Kasumi-1 (cell line): ENCODE measurements at regions not wholly inside any gene's neighbourhood (a gene's known extent, or its start where the extent isn't known, plus 50 kb on each side); places are given as distances from the start of the nearest gene placed in this dataset.
"Not testable (repeated sequence)": the region's sequence is repeated elsewhere in the genome, so short reads cannot be mapped to it uniquely, and the experiment has no call there.

Experiments
- DNase-seq, 2 experiments: peaks; one replicate each; lab custom pipeline; 2025; lab: John Stamatoyannopoulos, UW

DNA sequence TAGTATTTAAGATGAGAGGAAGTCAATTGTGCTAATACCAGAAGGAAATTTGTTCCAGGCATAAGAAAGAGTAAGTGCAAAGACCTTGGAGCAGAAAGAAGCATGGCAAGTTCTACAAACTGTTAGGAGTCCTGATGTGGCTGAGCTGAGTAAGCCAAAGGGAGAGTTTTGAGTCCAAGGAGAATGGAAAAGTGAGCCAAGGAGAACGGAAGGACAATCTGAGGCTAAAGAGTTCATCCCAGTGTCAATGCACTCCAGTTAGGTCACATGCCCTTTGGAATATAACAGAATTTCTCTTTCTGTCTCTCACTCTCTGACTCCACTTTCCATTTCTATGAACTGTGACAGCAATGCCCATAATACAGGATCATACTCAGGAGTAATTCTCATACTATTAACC, 224.7 kb downstream of the CAAP1 start:
- no peak for DNase-seq

DNA sequence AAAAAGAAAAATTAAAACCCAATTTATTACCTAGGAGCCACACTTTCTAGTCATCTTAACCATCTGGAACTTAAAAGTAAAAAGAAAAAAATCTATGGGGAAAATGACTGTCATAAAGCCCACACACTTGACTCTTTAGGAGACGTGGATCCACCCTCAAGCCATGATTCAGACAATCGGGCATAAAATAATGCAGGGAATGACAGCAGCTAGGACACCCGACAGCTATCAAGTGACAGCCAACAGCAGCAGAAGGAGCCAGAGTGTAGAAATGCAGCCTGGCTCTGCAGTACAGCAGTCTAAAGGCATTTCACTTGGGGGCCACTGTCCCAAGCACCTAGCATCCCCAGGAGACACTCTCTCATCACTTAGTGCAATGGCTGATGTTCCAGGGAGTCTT, 226.9 kb downstream of the CAAP1 start:
- DNase-seq: no peak

DNA sequence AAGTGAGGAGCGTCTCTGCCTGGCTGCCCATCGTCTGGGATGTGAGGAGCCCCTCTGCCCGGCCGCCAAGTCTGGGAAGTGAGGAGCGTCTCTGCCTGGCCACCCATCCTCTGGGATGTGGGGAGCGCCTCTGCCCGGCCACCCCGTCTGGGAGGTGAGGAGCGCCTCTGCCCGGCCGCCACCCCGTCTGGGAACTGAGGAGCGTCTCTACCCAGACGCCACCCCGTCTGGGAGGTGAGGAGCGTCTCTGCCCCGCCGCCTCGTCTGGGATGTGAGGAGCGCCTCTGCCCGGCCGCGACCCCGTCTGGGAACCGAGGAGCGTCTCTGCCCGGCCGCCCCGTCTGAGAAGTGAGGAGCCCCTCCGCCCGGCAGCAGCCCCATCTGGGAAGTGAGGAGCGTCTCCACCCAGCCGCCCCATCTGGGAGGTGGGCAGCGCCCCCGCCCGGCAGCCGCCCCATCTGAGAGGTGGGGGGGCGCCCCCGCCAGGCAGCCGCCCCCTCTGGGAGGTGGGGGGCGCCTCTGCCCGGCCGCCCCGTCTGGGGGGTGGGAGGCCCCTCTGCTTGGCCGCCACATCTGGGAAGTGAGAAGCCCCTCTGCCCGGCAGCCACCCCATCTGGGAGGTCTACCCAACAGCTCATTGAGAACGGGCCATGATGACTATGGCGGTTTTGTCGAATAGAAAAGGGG, 228.4 kb downstream of the CAAP1 start:
- DNase-seq: not testable (repeated sequence)

DNA sequence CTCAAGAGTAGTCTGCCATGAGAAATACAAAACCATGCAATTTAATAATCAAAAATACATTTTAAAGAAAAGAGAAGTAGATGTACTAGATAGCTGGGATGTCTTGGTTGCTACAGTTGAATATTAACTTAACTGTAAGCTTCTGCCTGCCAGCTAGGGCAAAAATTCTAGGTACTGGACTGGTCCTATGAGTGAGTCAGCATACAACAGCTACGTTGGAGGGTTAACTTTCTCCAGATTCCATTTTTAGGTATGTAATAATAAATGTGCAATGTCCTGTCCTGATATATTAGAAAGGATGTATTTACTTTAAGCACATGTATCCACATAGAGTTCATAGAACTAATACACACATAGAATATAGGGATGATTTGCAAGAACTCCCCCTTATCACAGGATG, 230.1 kb downstream of the CAAP1 start:
- no peak for DNase-seq

DNA sequence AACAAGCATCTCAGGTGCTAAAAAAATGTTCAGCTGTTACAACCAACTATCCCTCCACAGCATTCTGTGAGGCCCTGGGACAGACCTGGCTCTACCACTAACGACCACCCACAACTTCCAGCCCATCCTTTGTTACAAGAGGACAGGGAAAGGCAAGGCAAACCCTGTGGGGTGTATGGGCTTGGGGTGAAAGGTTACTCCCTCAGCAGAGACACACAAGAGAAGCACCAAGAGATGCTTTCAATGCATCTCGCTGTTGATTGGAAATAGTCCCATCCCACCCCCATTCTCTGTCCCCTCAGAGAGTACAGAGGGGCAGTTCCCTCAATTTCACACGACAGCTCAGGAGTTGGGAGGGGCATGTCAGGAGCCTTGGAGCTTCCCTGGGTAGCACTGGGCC, 234.1 kb downstream of the CAAP1 start:
- DNase-seq: no peak

DNA sequence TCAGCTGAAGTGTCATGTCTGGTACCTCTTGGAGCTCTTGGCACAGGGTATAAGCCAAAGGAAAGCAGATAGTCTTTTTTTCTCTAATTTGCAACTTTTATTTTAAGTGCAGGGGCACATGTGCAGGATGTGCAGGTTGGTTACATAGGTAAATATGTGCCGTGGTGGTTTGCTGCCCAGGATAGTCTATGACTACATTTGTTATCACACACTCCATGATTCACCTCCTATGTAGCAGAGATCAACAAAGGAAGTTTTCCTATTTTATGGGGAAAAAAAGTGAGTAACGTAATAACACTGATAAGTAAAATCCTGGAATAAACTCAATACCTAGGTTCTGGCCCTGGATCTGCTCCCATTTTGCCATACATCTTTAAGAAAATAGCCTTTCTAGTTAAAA, 234.6 kb downstream of the CAAP1 start:
- DNase-seq: no peak

DNA sequence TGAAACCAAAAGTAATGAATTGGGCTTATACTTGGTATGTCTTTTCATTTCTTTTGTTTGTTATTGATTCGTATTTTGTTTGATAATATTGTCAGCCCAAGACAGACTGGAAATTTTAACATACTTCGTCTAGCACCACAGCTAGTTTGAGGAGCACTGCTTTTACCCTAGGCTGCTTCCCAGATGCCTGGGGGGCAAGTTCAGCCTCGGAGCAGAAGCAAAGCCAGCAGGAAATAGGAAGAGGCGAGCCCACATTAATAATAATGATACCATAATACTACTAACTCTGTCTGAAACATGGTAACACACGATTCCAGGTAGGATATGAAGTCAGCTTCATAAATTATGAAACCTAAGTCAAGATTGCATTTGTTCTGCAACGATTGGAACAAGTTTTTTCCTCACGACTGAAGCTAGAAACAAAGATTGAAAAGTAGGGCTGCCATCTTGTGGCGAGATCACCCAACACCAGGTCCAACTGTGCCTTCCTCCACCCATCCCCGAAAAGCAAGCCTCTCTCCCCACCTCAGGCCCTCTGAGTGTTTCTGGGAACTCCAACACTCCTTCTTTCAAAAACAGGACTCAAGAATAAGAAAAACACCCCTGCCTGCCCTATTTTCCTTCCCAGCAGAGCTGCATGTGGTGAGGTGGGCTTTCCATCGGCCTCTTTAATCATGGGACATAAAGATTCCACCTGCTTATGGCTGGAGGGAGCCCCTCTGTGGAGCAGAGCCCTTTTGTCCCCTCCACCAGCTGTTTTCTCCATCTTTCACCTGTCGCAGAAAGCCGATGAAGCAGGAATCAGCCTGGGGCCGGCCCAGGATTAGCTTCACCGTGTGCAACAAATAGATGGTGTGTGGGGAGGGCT, 236.4 kb downstream of the CAAP1 start:
- peak; percentile 1 to 5 for DNase-seq

DNA sequence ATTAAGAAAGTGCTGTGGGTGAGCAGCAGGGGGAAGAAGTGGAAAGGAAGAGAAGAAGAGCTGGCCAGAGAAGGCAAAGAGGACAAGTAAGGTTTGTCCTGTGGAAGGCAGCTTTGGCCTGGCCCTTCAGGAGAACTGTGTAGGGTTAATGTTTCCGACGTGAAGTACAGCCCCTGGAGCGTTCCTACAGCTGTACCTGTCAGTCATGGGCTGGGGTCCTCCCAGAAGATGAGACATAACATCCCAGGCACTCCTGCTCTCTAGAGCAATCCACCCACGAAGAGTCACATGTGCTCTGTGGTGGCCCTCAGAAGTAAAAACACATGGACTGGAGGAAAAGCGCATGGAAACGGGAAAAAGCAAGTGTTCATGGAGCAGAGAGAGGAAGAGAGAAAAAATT, 237.4 kb downstream of the CAAP1 start:
- no peak for DNase-seq

DNA sequence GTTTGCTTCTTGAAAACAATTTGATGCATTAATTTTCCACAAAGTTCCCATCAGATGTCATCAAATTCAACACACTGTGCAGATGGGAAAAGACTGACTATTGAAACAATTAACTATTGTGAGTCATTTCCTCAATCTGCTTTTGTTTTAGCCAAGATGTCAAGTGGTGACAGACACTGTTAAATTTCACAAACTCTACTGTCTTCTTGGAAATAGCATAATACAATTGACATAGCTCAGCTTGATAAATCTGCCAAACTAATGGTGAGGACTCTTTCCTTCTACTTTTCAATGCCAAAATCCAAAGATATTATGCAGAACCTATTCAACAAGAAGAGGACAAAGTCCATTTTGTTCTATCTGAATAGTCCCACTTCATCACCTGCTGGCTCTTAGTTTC, 242.3 kb downstream of the CAAP1 start:
- DNase-seq: no peak

DNA sequence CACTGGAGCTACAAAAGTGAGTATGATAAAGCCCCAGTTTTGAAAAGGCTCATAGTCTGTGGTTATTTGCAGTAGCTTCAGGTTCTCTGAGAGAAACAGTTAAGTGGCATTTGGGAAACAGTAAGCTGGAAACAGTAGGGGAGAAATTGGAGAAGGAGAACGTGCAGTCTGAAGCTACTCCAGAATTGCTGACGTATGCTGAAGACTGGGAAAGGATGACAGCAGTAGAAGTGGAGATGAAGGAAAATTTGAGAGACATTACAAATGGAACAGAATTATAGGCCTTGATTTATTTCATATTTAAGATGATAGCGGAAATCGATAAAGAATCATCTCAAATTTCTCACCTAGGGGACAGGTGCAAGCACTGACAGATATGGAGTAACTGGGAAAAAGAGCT, 248.8 kb downstream of the CAAP1 start:
- DNase-seq: no peak

DNA sequence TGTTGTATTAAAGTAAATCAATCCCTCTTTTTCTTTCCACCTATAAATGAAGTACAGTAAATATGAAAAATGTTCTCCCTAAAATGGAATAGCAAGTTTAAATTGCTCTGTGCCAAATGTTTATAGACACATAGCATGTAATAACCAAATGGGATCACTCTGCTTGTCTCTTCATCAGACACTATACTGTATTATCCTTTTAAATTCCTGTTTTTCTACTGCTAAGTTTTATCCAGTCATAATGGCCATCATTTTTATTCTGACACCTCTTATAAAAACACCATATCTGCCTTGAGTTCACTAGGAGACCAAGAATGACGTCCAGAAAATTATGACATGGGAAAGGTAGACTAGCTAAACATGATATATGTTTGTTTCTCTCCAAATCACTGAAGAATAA, 252.8 kb downstream of the CAAP1 start:
- DNase-seq: no peak

DNA sequence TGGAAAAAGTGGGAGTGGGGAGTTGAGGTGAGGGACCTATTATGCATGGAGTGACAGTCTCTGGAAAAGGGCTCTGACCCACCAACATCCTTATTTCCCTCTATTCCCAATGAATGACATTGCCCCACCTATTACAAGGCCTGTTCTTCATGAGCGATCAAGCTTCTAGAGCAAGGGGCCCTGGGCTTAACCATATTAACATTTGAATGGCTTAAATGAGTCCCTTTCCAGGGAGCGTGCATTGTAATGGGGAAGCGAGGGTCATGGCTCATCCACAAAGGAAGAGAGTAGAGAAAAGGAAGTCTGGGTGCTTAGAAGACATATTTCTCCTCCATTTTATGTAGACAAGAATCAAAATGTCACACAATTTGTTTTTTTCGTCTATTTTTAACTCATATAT, 255.5 kb downstream of the CAAP1 start:
- no peak for DNase-seq

DNA sequence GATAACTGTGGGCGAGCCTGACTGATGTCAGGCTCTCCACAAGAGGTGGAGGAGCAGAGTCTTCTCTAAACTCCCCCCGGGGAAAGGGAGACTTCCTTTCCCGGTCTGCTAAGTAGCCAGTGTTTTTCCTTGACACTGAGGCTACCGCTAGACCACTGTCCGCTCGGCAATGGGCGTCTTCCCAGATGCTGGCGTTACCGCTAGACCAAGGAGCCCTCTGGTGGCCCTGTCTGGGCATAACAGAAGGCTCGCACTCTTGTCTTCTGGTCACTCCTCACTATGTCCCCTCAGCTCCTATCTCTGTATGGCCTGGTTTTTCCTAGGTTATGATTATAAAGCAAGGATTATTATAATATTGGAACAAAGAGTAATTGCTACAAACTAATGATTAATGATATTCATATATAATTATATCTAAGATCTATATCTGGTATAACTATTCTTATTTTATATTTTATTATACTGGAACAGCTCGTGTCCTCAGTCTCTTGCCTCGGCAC, 278.7 kb downstream of the CAAP1 start:
- not testable (repeated sequence) for DNase-seq

DNA sequence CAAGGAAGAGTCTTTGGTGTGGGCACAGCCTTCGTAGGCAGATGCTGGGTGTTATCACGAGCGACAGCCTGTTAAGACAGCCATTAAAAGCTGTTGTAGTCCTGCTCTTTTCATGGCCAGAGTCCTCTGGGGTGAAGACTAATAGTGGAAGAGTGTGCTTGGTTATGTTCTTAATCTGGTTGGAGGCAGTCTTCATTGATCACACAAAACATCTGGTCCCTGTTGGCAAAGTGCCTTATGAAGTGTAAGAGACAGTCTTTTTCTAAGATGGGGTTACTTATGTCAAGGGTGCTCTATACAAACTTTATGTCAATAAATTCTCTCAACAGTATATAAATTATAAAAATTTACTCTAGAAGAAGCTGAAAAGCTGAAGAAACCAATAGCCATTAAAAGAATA, 280.4 kb downstream of the CAAP1 start:
- DNase-seq: no peak

DNA sequence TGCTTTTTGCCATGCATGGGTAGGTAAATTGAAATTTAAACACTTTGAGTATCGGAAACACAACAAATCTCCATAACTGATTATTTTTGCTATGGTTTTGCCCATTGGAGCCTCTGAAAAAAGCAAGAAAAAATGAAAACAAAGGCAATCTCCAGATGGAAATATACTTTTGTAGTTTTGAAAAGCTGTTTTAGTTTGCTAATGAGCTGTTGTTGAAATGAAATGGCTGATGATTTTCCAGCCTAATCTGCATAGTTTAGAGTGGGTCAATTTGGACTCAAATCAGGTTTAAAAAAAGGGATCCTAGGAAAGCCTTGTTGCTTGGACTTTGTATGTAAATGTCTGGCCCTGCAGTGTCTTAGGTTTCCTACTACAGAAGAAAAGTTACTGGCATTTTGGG, 285.8 kb downstream of the CAAP1 start:
- DNase-seq: no peak

DNA sequence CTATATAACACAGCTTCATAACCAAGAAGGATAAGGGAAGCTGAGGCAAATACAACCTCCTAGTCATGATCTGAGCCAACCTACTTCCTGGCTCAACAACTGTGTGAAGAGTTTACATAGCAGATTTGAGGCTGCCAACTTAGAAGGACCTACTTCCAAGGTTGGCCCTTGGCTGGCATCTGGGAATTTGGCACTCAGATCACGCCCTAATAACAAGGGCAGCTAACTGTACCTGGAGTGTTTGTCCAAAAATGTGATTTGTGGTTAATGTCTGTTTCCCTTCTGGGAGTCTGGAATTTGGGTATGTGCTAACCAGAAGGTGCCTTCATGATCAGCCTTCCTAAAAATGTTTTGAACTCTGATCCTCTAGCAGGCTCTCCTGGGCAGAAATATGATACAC, 287.2 kb downstream of the CAAP1 start:
- no peak for DNase-seq

DNA sequence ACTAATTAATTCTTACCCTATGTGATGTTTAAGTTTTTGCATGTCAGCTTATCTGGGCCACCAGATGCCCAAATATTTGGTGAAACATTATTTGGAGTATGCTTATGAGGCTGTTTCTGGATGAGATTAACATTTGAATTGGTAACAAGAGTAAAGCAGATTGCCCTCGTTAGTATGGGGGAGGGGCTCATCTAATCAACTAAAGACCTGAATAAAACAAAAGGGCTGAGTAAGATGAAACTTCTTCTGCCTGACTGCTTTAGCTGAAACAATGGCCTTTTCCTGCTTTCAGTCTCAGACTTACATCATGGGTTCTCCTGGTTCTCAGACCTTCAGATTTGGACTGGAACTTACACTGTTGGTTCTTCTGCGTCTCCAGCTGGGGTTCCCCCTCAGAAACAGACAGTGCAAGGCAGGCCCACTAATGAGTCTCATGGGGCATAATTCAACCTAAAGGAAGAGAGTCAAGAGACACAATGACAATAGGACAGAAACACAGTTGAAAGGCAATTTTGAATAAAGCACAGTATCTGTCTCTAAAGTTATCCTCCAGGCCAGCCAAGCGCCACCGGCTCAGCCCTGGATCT, 288.4 kb downstream of the CAAP1 start:
- no peak for DNase-seq

DNA sequence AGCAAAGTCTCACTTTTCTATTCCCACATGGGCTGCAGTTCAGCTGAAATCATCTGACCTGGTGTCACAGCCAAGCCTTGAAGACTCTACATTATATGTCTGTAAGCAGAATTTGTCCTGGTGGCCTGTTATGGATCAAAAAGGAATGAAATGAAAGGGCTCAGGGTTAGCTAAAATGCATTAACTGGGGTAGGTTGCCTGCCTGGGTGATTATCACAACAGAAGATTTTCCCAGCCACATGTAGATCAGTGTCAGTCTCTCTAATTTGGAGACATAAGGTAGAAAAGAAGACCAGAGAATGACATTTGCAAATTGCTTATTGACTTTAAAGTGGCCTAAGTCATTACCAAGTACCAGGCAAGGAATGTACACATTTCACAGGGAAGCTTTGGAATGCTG, 289.0 kb downstream of the CAAP1 start:
- DNase-seq: no peak

DNA sequence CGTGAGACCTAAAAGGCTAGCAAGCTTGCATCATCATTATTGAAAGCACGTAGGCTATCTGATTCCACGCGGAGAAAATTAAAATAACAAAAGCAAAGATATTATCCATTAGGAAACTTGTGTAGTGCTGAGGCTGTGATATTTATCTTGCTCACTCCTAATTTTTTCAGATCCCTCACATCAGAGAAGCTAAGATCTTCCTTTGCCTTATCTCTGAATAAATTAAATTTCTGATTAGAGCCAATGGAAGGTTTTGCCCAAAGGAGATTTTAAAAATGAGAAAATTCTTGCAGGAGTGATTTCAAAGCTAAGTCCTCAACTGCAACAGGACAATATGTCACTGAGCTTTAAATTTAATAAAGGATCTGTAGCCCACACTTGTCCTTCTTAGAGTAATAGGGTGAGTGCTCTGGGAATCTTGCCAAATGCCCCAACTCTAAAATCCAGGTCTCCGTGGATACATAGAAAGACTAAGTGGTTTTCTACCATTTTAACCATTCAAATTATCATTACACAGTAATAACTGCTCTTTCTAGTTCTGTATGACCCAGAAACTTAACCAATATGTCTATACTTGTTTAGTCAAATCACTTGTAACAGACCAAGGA, 295.0 kb downstream of the CAAP1 start:
- DNase-seq: no peak

DNA sequence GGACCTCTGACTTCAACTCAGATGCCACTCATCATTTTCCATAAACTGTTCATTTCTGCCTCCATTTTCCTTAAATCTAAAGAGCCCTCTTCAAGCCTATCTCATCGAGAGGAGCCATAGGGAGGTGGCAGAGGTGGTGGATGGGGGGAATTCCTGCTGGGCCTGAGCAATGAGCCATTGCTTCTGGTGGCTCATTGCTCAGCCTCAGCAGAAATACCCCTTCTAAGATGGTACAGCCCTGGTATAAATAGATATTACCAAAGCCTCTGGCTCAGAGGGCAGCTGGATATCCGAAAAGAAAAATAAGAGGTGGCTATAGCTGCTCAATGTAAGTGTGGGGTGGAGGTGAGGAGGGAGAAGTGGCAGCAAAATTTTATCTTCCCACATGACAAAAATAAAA, 313.5 kb downstream of the CAAP1 start:
- no peak for DNase-seq

DNA sequence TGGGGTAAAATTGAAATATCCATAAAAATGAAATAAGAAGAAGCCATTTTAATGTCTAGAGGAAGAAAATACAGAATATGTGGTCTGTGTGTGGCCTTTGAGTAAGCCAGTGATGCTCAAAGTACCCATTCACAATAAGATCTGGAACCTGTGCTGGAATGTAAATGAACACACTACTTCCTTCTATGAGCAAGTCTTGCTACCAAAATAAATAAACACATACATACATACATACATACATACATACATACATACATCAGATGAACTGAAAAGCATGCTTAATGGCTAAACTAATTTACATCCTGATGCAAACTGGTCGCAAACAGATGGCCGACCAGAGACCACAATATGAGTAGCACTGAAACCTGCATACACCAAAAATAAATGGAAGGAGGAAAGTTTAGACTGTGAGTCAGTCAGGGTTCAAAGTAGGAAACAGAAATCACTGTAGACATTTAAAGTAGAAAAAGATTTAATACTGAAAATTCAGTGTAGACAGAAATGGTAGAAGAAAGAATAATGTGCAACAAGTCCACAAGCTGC, 317.6 kb downstream of the CAAP1 start:
- no peak for DNase-seq

DNA sequence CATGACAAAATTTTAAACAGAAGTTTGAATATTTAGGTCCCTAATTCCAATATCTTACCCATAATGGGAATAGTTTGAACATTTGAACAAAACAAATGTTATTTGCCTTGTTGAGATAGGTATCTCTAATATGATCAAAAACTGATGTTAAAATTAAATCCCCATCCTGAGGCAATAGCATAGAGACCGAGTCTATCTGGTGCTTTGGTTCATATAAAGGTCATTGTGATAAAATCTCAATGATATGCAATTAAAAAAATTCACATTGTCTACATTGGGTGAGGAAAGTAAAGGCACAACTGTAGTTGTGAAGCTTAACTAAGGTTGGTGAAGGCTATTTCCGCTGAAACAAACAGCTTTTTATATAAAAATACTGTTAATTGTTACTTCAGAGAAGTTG, 318.3 kb downstream of the CAAP1 start:
- DNase-seq: no peak
